PC-9 (cell line): ENCODE measurements at regions not wholly inside any gene's neighbourhood (a gene's known extent, or its start where the extent isn't known, plus 50 kb on each side); places are given as distances from the start of the nearest gene placed in this dataset.

Source experiments
- BruUV-seq: library from RNA; stranded (reverse); fragments of 400-500 nt; replicated peaks from 2 replicates; lab custom pipeline; 2021; lab: Mats Ljungman, UMichigan
- CTCF ChIA-PET: fragments of 300-600 bp; sonication (Branson Sonifier 250); formaldehyde crosslinking; loops from one replicate; lab custom pipeline; 2022; ENCODE audit warnings: antibody characterized with exemption; lab: Charles Lee
- POLR2A ChIA-PET: fragments of 300-600 bp; sonication (Branson Sonifier 250); formaldehyde crosslinking; loops from one replicate; lab custom pipeline; 2022; ENCODE audit warnings: antibody characterized with exemption; ENCODE audit not compliant: unreplicated experiment; lab: Charles Lee
- DNase-seq, 2 experiments: peaks; one replicate each; pipeline versions ENCODE4 v3.0.0 to v3.0.0-alpha.2; 2015 to 2022; ENCODE audit warnings: mixed read lengths in 1 of 2
- H2AFZ ChIP-seq: fragments of 200-600 bp; sonication (generic); 2 replicates; pipeline ENCODE4 v1.8.1; 2017; ENCODE audit warnings: antibody characterized with exemption
- H3F3A ChIP-seq: fragments of 200-600 bp; sonication (generic); 2 replicates; pipeline ENCODE4 v1.8.1; 2017; ENCODE audit warnings: antibody characterized with exemption, mild to moderate bottlenecking, low read depth; ENCODE audit not compliant: insufficient read depth
- H3K27ac ChIP-seq: fragments of 200-600 bp; sonication (generic); 2 replicates; pipeline ENCODE4 v1.6.1; 2016; ENCODE audit warnings: mixed run types
- H3K27me3 ChIP-seq: fragments of 200-600 bp; sonication (generic); 2 replicates; pipeline ENCODE4 v1.6.1; 2016; ENCODE audit warnings: low read depth, mixed run types; ENCODE audit not compliant: insufficient read depth
- H3K36me3 ChIP-seq: fragments of 200-600 bp; sonication (generic); 2 replicates; pipeline ENCODE4 v1.6.1; 2016; ENCODE audit warnings: low read depth, mixed run types
- H3K4me1 ChIP-seq: fragments of 200-600 bp; sonication (generic); replicated peaks from 2 replicates; pipeline ENCODE4 v1.6.1; 2016; ENCODE audit warnings: mixed run types; ENCODE audit not compliant: insufficient read depth
- H3K4me2 ChIP-seq: fragments of 200-600 bp; sonication (generic); 2 replicates; pipeline ENCODE4 v1.6.1; 2017; ENCODE audit warnings: mixed run types
- H3K4me3 ChIP-seq: fragments of 200-600 bp; sonication (generic); 2 replicates; pipeline ENCODE4 v1.6.1; 2016; ENCODE audit warnings: mixed run types
- H3K79me2 ChIP-seq: fragments of 200-600 bp; sonication (generic); 2 replicates; pipeline ENCODE4 v1.6.1; 2017; ENCODE audit warnings: low read depth, mixed run types
- H3K9me2 ChIP-seq: fragments of 200-600 bp; sonication (generic); 2 replicates; pipeline ENCODE4 v1.8.1; 2017; ENCODE audit warnings: mild to moderate bottlenecking; ENCODE audit not compliant: insufficient read depth
- H3K9me3 ChIP-seq: fragments of 200-600 bp; sonication (generic); 2 replicates; pipeline ENCODE4 v1.8.1; 2016; ENCODE audit warnings: low read depth; ENCODE audit not compliant: insufficient read depth
- H4K20me1 ChIP-seq: fragments of 200-600 bp; sonication (generic); 2 replicates; pipeline ENCODE4 v1.8.1; 2017; ENCODE audit not compliant: insufficient read depth
- CTCF ChIP-seq: fragments of 200-600 bp; sonication (generic); conservative IDR thresholded peaks from 2 replicates; pipeline ENCODE4 v1.6.1; 2017; ENCODE audit warnings: mixed run types, antibody characterized with exemption, mild to moderate bottlenecking, moderate library complexity
- EZH2 ChIP-seq: fragments of 200-600 bp; sonication (generic); IDR thresholded peaks from 2 replicates; pipeline ENCODE4 v1.8.0; 2017; ENCODE audit warnings: antibody characterized with exemption, low read depth
- intact Hi-C: fragments of 100-400 bp; cut with micrococcal nuclease; formaldehyde crosslinking; loops from one replicate; pipeline ENCODE4 v1.10.0; 2022; ENCODE audit not compliant: unreplicated experiment

- Histone ChIP-seq H3F3A (no peaks in the 10 kb centered on the region), H3K4me2 (no peak overlapping the region), H3K79me2 (no peaks in the 10 kb centered on the region), H3K9me2 (no peaks in the 10 kb centered on the region), H3K36me3 (no peaks in the 10 kb centered on the region), H3K27me3 (no peaks in the 10 kb centered on the region), H4K20me1 (no peaks in the 10 kb centered on the region), H3K4me3 (no peak overlapping the region), H3K9me3 (no peaks in the 10 kb centered on the region), H2AFZ (no peak overlapping the region), H3K27ac (no peak overlapping the region), H3K4me1 (no peaks in the 10 kb centered on the region)
- intact Hi-C loops = loop anchor here (1.0 kb wide), 1 partner anchor 585 kb away; no protein-coding TSS in a partner anchor
- TF ChIP-seq CTCF (peak; percentile 65), EZH2 (no peak)
- ChIA-PET POLR2A (no interaction called here), CTCF (no interaction called here)
- no peak for DNase-seq
- no TSS peak for BruUV-seq
Measured at GRCh38 chr11:82229341-82229740, 504.3 kb downstream of the FAM181B start.

- POLR2A ChIA-PET = no interaction called here
- Histone ChIP-seq H3K4me2 (no peak overlapping the region), H3K36me3 (no peaks in the 10 kb centered on the region), H3K9me3 (no peaks in the 10 kb centered on the region), H2AFZ (no peak overlapping the region), H4K20me1 (no peaks in the 10 kb centered on the region), H3K9me2 (no peaks in the 10 kb centered on the region), H3K27ac (no peak overlapping the region), H3K27me3 (no peaks in the 10 kb centered on the region), H3K79me2 (no peaks in the 10 kb centered on the region), H3K4me1 (no peaks in the 10 kb centered on the region), H3K4me3 (no peak overlapping the region), H3F3A (no peaks in the 10 kb centered on the region)
- DNase-seq = no peak
- BruUV-seq = no TSS peak
- intact Hi-C loops = no loop called here
- TF ChIP-seq EZH2 (no peak), CTCF (no peak)
- CTCF ChIA-PET = no interaction called here
Measured at GRCh38 chr11:82225930-82226329, 507.7 kb downstream of the FAM181B start.

- no peak overlapping the region for H2AFZ ChIP-seq
- intact Hi-C loops = no loop called here
- no peak for DNase-seq
- TF ChIP-seq EZH2 (no peak), CTCF (no peak)
- CTCF ChIA-PET = no interaction called here
- no peaks in the 10 kb centered on the region for H3K79me2 ChIP-seq
- POLR2A ChIA-PET = no interaction called here
- no peaks in the 10 kb centered on the region for H3K9me3 ChIP-seq
- no peaks in the 10 kb centered on the region for H3K4me1 ChIP-seq
- H3K4me2 ChIP-seq = no peak overlapping the region
- no peaks in the 10 kb centered on the region for H3K27me3 ChIP-seq
- no TSS peak for BruUV-seq
- H3K4me3 ChIP-seq = no peak overlapping the region
- H3K9me2 ChIP-seq = no peaks in the 10 kb centered on the region
- H3F3A ChIP-seq = no peaks in the 10 kb centered on the region
- no peaks in the 10 kb centered on the region for H3K36me3 ChIP-seq
- H3K27ac ChIP-seq = no peak overlapping the region
- H4K20me1 ChIP-seq = no peaks in the 10 kb centered on the region
Measured at GRCh38 chr11:82225502-82225901, 508.2 kb downstream of the FAM181B start.
